ENCODE measurements at regions not wholly inside any gene's neighbourhood (a gene's known extent, or its start where the extent isn't known, plus 50 kb on each side); places are given as distances from the start of the nearest gene placed in this dataset.

DNA sequence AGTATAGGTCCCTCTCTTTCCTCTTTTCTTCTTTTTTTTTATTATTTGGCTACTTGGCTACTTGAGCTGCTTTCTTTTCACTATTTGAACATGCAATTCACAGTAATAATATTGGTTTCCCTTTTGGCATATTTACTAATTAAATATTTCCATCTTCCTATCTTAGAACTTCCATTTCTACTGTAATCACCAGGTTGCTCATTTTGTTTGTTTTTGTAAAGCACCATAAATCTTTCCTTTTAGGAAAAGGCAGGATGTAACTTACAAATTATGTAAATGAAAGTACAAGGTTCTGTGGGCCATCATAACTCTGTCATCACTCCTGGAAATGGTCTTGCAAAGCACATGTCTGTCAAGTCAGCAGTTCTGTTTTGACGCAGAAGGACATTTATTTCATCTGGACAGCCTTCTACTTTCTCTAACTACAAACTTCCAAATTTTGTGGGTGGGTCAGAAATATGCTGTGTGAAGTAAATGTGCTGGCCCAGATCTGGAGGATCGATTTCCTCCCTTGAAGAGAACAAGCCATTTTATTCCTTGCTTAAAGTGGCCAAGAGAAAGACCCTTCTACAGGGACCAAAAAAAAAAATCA, 71.7 kb upstream of the TNFSF18 start:
- DNase-seq = no peak
- Histone ChIP-seq H3K9me3 (no peaks in the 10 kb centered on the region), H3K4me1 (peaks cover 0 to 18% (median 14%) of the 10 kb centered on the region in 4 donors), H3K27ac (peak overlapping the region; percentile 77 to 86 (median 81)), H3K27me3 (no peaks in the 10 kb centered on the region), H3K36me3 (no peaks in the 10 kb centered on the region), H3K4me3 (peak overlapping the region in 3 of 4 donors; percentile 28 to 43 (median 38))
- 55 to 78% methylated on average over 2 of the region's 2 CpGs for WGBS, 2 donors
- TF ChIP-seq POLR2AphosphoS5 (IDR thresholded peaks at IDR 0.05) = no peak
- TF ChIP-seq, protein P1, sequence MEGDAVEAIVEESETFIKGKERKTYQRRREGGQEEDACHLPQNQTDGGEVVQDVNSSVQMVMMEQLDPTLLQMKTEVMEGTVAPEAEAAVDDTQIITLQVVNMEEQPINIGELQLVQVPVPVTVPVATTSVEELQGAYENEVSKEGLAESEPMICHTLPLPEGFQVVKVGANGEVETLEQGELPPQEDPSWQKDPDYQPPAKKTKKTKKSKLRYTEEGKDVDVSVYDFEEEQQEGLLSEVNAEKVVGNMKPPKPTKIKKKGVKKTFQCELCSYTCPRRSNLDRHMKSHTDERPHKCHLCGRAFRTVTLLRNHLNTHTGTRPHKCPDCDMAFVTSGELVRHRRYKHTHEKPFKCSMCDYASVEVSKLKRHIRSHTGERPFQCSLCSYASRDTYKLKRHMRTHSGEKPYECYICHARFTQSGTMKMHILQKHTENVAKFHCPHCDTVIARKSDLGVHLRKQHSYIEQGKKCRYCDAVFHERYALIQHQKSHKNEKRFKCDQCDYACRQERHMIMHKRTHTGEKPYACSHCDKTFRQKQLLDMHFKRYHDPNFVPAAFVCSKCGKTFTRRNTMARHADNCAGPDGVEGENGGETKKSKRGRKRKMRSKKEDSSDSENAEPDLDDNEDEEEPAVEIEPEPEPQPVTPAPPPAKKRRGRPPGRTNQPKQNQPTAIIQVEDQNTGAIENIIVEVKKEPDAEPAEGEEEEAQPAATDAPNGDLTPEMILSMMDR (IDR thresholded peaks at IDR 0.05) = peak in 1 of 4 experiments; percentile 1
- intact Hi-C loops (cut with DNase I) = loop anchor here (5.0 kb wide), 1 partner anchor 80 kb away; no protein-coding TSS in a partner anchor

- Histone ChIP-seq H3K36me3 (no peaks in the 10 kb centered on the region), H3K9me3 (no peaks in the 10 kb centered on the region), H3K27ac (no peak overlapping the region), H3K4me3 (no peak overlapping the region), H3K4me1 (peaks cover 0 to 16% (median 10%) of the 10 kb centered on the region in 4 donors), H3K27me3 (no peaks in the 10 kb centered on the region)
- WGBS, 2 donors = 64 to 80% methylated on average over 2 of the region's 2 CpGs
- intact Hi-C loops (cut with DNase I) = no loop called here
- DNase-seq = no peak
- TF ChIP-seq POLR2A (IDR thresholded peaks at IDR 0.05) (no peak), EP300 (IDR thresholded peaks at IDR 0.05) (no peak), POLR2AphosphoS5 (IDR thresholded peaks at IDR 0.05) (no peak)
- TF ChIP-seq, protein P1 (IDR thresholded peaks at IDR 0.05) = no peak
Measured at GRCh38 chr1:173118404-173118803, 67.7 kb upstream of the TNFSF18 start.

- no peak for DNase-seq
- intact Hi-C loops (cut with DNase I) = no loop called here
- whole genome bisulfite sequencing, 2 donors = 87 to 88% methylated on average over 2 of the region's 2 CpGs
- H3K36me3 ChIP-seq = no peaks in the 10 kb centered on the region
- no peaks in the 10 kb centered on the region for H3K27me3 ChIP-seq
- TF ChIP-seq EP300 (IDR thresholded peaks at IDR 0.05) (no peak), POLR2AphosphoS5 (IDR thresholded peaks at IDR 0.05) (no peak), POLR2A (IDR thresholded peaks at IDR 0.05) (no peak)
- TF ChIP-seq, protein P1 (IDR thresholded peaks at IDR 0.05) = no peak
- no peak overlapping the region for H3K4me3 ChIP-seq
- peaks cover 0 to 9% (median 6%) of the 10 kb centered on the region in 4 donors for H3K4me1 ChIP-seq
- H3K27ac ChIP-seq = no peak overlapping the region
- H3K9me3 ChIP-seq = no peaks in the 10 kb centered on the region
Measured at GRCh38 chr1:173117761-173118160, 67.0 kb upstream of the TNFSF18 start.

GRCh38 chr1:173117108-173117633, 66.4 kb upstream of the TNFSF18 start:
- Histone ChIP-seq H3K9me3 (no peaks in the 10 kb centered on the region), H3K36me3 (no peaks in the 10 kb centered on the region), H3K27me3 (no peaks in the 10 kb centered on the region), H3K4me3 (no peak overlapping the region), H3K27ac (no peak overlapping the region), H3K4me1 (peaks cover 0 to 4% (median 3%) of the 10 kb centered on the region in 4 donors)
- 54 to 55% methylated on average over 1 of the region's 1 CpG for WGBS, 2 donors
- intact Hi-C loops (cut with DNase I) = no loop called here
- DNase-seq = no peak
- TF ChIP-seq POLR2AphosphoS5 (IDR thresholded peaks at IDR 0.05) (no peak), EP300 (IDR thresholded peaks at IDR 0.05) (no peak), POLR2A (IDR thresholded peaks at IDR 0.05) (no peak)
- TF ChIP-seq, protein P1 (IDR thresholded peaks at IDR 0.05) = no peak

DNA sequence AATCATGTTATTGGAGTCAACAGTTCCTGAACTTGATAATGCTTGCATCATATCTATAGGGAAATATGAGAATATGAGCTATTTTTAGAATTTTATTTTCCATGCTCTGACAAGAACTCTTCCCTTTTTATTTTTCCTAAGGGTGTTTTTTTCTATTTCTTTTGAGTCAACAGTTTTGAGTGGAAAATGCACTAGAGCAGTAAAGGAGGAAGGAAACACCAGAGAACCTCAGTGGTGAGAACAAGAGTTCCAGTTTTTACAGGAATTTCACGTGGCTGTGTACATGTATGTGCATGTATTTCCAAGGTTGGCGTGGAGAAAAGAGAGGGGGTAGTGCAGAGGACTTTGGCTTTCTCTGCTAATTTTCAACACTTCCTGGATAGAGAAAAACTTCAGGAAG, 63.6 kb upstream of the TNFSF18 start:
- intact Hi-C loops (cut with DNase I) = no loop called here
- no peak for DNase-seq
- Histone ChIP-seq H3K36me3 (no peaks in the 10 kb centered on the region), H3K4me1 (no peaks in the 10 kb centered on the region), H3K4me3 (no peak overlapping the region), H3K27me3 (no peaks in the 10 kb centered on the region), H3K9me3 (no peaks in the 10 kb centered on the region), H3K27ac (no peak overlapping the region)
- TF ChIP-seq POLR2A (IDR thresholded peaks at IDR 0.05) = no peak
- WGBS, 2 donors = 57 to 60% methylated on average over 2 of the region's 2 CpGs
